ENCODE measurements at regions not wholly inside any gene's neighbourhood (a gene's known extent, or its start where the extent isn't known, plus 50 kb on each side); places are given as distances from the start of the nearest gene placed in this dataset.
"Not testable (repeated sequence)": the region's sequence is repeated elsewhere in the genome, so short reads cannot be mapped to it uniquely, and the experiment has no call there.

- no peak for DNase-seq (ENCODE audit: low spot score)
Measured at GRCh38 chr5:104915226-104915625, 1352.6 kb upstream of the NUDT12 start.

- DNase-seq (ENCODE audit: low spot score), result no peak
Measured at GRCh38 chr5:104914536-104915070, 1352.0 kb upstream of the NUDT12 start.

- DNase-seq (ENCODE audit: low spot score), result no peak
Measured at GRCh38 chr5:104913841-104914281, 1351.3 kb upstream of the NUDT12 start.

GRCh38 chr5:104909803-104910202 lies 1347.2 kb upstream of the NUDT12 start:
- DNase-seq (ENCODE audit: low spot score), result no peak

- DNase-seq (ENCODE audit: low spot score), result no peak
Measured at GRCh38 chr5:104904561-104904960, 1342.0 kb upstream of the NUDT12 start.

GRCh38 chr5:104903941-104904340 lies 1341.4 kb upstream of the NUDT12 start:
- DNase-seq (ENCODE audit: low spot score), result no peak

GRCh38 chr5:104891596-104891995 lies 1329.0 kb upstream of the NUDT12 start:
- no peak for DNase-seq (ENCODE audit: low spot score)

GRCh38 chr5:104890767-104891166 lies 1328.2 kb upstream of the NUDT12 start:
- DNase-seq (ENCODE audit: low spot score), result no peak

GRCh38 chr5:104859437-104859836 lies 1296.8 kb upstream of the NUDT12 start:
- no peak for DNase-seq (ENCODE audit: low spot score)

- DNase-seq (ENCODE audit: low spot score), result not testable (repeated sequence)
Measured at GRCh38 chr5:104852099-104852498, 1289.5 kb upstream of the NUDT12 start.

GRCh38 chr5:104845541-104845940 lies 1283.0 kb upstream of the NUDT12 start:
- no peak for DNase-seq (ENCODE audit: low spot score)

GRCh38 chr5:104843822-104844221 lies 1281.2 kb upstream of the NUDT12 start:
- no peak for DNase-seq (ENCODE audit: low spot score)

GRCh38 chr5:104840284-104840683 lies 1277.7 kb upstream of the NUDT12 start:
- DNase-seq (ENCODE audit: low spot score), result no peak

- not testable (repeated sequence) for DNase-seq (ENCODE audit: low spot score)
Measured at GRCh38 chr5:104831515-104831914, 1268.9 kb upstream of the NUDT12 start.

GRCh38 chr5:104821606-104822005 lies 1259.0 kb upstream of the NUDT12 start:
- DNase-seq (ENCODE audit: low spot score), result no peak

- DNase-seq (ENCODE audit: low spot score), result no peak
Measured at GRCh38 chr5:104817127-104817526, 1254.5 kb upstream of the NUDT12 start.

GRCh38 chr5:104815212-104815611 lies 1252.6 kb upstream of the NUDT12 start:
- DNase-seq (ENCODE audit: low spot score), result no peak

- no peak for DNase-seq (ENCODE audit: low spot score)
Measured at GRCh38 chr5:104800440-104801048, 1238.0 kb upstream of the NUDT12 start.

- DNase-seq (ENCODE audit: low spot score), result no peak
Measured at GRCh38 chr5:104793755-104794080, 1231.1 kb upstream of the NUDT12 start.

- no peak for DNase-seq (ENCODE audit: low spot score)
Measured at GRCh38 chr5:104793031-104793754, 1230.6 kb upstream of the NUDT12 start.

GRCh38 chr5:104789366-104789765 lies 1226.8 kb upstream of the NUDT12 start:
- DNase-seq (ENCODE audit: low spot score), result no peak

GRCh38 chr5:104785097-104785496 lies 1222.5 kb upstream of the NUDT12 start:
- no peak for DNase-seq (ENCODE audit: low spot score)

GRCh38 chr5:104774372-104774771 lies 1211.8 kb upstream of the NUDT12 start:
- no peak for DNase-seq (ENCODE audit: low spot score)

All from mucosa of gallbladder (tissue), 1 donor.